ENCODE measurements at regions not wholly inside any gene's neighbourhood (a gene's known extent, or its start where the extent isn't known, plus 50 kb on each side); places are given as distances from the start of the nearest gene placed in this dataset.

DNA sequence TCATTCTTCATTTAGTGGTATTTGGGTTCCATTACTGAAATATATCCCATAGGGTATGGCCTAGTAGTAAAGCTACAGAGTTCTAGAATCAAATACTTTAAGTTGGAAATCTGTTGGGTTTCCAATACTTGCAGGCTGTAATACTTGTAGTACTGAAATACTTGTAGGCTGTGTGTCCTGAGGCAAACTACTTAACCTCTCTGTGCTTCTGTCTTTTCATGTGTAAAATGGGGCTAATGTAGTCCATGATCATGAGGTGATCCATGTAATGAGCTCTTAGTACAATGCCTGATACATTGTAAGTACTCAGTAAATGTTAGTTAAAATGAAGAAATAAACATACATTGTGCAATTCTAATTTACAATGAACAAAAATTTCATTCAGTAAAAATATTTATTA lies 368.9 kb downstream of the CSNK1G3 start:
- no peaks in the 10 kb centered on the region for H3K27me3 ChIP-seq
- no peak overlapping the region for H3K27ac ChIP-seq
- intact Hi-C loops (cut with DNase I), result no loop called here
- ATAC-seq (no peak), FAIRE-seq (no peak), DNase-seq (no peak)
- TF ChIP-seq, protein P1, sequence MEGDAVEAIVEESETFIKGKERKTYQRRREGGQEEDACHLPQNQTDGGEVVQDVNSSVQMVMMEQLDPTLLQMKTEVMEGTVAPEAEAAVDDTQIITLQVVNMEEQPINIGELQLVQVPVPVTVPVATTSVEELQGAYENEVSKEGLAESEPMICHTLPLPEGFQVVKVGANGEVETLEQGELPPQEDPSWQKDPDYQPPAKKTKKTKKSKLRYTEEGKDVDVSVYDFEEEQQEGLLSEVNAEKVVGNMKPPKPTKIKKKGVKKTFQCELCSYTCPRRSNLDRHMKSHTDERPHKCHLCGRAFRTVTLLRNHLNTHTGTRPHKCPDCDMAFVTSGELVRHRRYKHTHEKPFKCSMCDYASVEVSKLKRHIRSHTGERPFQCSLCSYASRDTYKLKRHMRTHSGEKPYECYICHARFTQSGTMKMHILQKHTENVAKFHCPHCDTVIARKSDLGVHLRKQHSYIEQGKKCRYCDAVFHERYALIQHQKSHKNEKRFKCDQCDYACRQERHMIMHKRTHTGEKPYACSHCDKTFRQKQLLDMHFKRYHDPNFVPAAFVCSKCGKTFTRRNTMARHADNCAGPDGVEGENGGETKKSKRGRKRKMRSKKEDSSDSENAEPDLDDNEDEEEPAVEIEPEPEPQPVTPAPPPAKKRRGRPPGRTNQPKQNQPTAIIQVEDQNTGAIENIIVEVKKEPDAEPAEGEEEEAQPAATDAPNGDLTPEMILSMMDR (IDR thresholded peaks at IDR 0.05), result no peak
- H3K4me1 ChIP-seq, result peaks cover 16 to 23% (median 20%) of the 10 kb centered on the region in 3 donors
- no peaks in the 10 kb centered on the region for H3K36me3 ChIP-seq
- no peaks in the 10 kb centered on the region for H3K9me3 ChIP-seq
- no peak overlapping the region for H3K4me3 ChIP-seq

DNA sequence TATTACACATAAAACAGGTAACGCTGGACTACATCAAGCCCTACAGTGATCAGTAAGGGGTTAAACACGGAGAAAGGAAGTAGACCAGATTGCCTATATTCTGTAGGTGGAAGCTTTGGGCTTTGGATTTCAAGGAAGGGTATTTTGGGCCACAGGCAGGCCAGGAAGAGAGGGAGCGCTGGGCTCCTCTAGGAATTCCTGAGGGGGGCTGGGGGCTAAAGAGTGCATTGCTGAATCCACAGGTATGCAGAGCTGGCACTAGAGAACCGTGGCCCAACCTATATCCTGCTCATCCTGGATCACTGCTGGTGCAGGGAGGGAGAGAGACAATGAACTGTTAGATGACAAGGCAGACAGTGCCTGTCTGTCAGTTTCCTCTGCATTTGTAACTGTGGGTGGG lies 367.1 kb downstream of the CSNK1G3 start:
- WGBS, 2 donors, result 72 to 79% methylated on average over 4 of the region's 4 CpGs

DNA sequence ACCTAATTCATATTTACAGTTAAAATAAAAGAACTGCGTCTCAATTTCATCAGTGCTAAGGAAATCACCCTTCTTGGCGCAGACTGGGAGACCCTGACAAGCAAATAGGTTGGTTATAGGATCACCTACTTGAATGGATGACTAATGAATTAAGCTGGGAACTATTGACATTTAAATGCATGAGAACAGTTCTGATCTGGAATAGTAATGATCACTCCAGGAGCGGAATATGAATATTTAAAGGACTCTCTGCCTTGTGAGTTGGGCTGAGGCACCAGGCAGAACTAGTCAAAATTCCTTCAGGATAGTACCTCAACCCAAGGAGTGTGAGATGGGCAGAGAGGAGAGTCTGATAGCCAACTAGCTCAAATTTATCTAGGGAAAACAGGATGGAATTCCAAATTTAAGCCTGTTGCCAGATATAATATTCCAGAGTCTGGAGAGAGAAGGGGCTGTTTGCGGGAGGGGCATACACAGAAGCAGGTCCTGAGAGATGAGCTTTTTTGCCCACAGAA lies 364.4 kb downstream of the CSNK1G3 start:
- H3K27me3 ChIP-seq, result no peaks in the 10 kb centered on the region
- no peak for DNase-seq
- H3K36me3 ChIP-seq, result no peaks in the 10 kb centered on the region
- FAIRE-seq, result no peak
- H3K4me3 ChIP-seq, result no peak overlapping the region
- peaks cover 11 to 22% (median 13%) of the 10 kb centered on the region in 3 donors for H3K4me1 ChIP-seq
- intact Hi-C loops (cut with DNase I), result no loop called here
- H3K9me3 ChIP-seq, result no peaks in the 10 kb centered on the region
- ATAC-seq, result no peak
- 93% methylated on average over 4 of the region's 4 CpGs for WGBS, 2 donors
- H3K27ac ChIP-seq, result peak overlapping the region in 1 of 4 donors; percentile 62
- TF ChIP-seq, protein P1 (IDR thresholded peaks at IDR 0.05), result no peak

More for the DNA sequence above, 367.1 kb downstream of the CSNK1G3 start:
- ATAC-seq (no peak), FAIRE-seq (no peak), DNase-seq (no peak)
- intact Hi-C loops (cut with DNase I), result no loop called here
- Histone ChIP-seq H3K27me3 (no peaks in the 10 kb centered on the region), H3K4me1 (peaks cover 25 to 37% (median 32%) of the 10 kb centered on the region in 3 donors), H3K27ac (no peak overlapping the region), H3K4me3 (no peak overlapping the region), H3K9me3 (no peaks in the 10 kb centered on the region), H3K36me3 (no peaks in the 10 kb centered on the region)
- TF ChIP-seq, protein P1 (IDR thresholded peaks at IDR 0.05), result no peak

DNA sequence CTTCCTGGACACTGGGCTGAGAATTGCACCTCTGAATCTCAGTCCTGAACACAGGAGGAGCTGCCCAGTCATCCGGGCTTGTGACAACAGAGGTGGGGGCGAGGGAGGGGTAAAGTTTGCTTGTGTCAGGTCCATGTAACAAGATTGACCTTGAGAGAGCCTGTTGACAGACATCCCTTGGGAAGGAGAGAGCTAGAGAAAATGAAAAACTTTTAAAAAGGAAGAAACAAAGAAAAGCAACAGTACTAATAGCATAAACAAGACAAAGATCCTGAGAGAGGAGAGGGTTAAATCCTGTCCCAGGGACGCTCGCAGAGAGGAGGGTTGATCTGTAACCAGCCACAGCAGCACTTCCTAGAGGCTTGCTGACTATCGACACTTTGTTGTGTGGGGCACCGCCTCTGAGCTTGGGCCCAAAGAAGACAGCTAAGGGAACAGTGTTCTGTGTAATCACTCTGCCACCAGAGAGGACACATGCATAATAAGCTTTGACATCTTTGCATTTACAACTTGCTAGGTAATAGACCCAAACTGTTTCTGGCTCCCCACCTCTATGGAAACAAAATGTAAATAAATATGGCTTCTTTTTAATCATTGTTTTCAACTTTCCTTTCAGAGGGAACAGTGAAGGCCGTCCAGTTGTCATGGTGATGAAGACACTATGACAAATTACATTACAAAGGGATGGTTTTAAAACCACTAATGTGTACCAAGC lies 363.7 kb downstream of the CSNK1G3 start:
- TF ChIP-seq, protein P1 (IDR thresholded peaks at IDR 0.05), result no peak
- Histone ChIP-seq H3K9me3 (no peaks in the 10 kb centered on the region), H3K27me3 (no peaks in the 10 kb centered on the region), H3K4me1 (peaks cover 8 to 19% (median 9%) of the 10 kb centered on the region in 3 donors), H3K27ac (peak overlapping the region in 2 of 4 donors; percentile 54 to 62), H3K4me3 (no peak overlapping the region), H3K36me3 (no peaks in the 10 kb centered on the region)
- FAIRE-seq, result no peak
- 12 to 17% methylated on average over 7 of the region's 7 CpGs for WGBS, 2 donors
- peak in 5 of 6 donors; percentile 17 to 54 (median 22) for DNase-seq
- intact Hi-C loops (cut with DNase I), result no loop called here
- peak; percentile 72 to 86 (median 84) for ATAC-seq

DNA sequence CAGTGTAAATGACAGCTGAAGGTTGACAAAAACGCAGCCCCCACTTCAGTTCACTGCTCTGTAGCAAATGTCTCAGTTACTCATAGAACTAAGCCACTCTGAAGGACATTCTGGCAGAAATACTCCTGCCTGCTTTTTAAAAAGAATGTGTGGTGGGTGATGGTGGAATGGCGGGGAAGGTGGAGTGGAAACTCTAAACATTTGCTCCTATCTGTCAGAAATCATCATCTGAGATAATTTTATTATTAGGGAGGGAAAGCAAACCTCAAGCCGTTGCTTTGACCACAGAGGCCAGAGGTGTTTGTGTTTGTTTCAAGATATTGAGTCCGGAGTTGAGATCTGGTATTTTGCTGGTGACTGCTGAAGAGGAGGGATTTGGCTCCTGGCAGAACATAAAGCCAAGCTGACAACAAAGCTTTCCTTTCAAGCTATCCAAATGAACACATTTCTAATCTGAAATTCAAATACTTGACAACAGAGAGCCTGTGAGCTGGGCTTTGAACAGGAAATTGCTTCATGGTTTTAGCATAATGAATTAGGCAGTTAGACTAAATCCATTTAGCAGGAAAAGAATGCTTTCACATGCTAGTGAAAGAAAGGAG lies 362.7 kb downstream of the CSNK1G3 start:
- H3K9me3 ChIP-seq, result no peaks in the 10 kb centered on the region
- no peak overlapping the region for H3K4me3 ChIP-seq
- TF ChIP-seq, protein P1 (IDR thresholded peaks at IDR 0.05), result no peak
- DNase-seq (no peak), ATAC-seq (peak; percentile 62 to 84 (median 76)), FAIRE-seq (no peak)
- peaks cover 8 to 19% (median 9%) of the 10 kb centered on the region in 3 donors for H3K4me1 ChIP-seq
- intact Hi-C loops (cut with DNase I), result no loop called here
- WGBS, 2 donors, result 18 to 19% methylated on average over 4 of the region's 4 CpGs
- H3K27me3 ChIP-seq, result no peaks in the 10 kb centered on the region
- H3K36me3 ChIP-seq, result no peaks in the 10 kb centered on the region
- peak overlapping the region in 2 of 4 donors; percentile 54 to 62 for H3K27ac ChIP-seq
